ENCODE measurements at regions not wholly inside any gene's neighbourhood (a gene's known extent, or its start where the extent isn't known, plus 50 kb on each side); places are given as distances from the start of the nearest gene placed in this dataset.

DNA sequence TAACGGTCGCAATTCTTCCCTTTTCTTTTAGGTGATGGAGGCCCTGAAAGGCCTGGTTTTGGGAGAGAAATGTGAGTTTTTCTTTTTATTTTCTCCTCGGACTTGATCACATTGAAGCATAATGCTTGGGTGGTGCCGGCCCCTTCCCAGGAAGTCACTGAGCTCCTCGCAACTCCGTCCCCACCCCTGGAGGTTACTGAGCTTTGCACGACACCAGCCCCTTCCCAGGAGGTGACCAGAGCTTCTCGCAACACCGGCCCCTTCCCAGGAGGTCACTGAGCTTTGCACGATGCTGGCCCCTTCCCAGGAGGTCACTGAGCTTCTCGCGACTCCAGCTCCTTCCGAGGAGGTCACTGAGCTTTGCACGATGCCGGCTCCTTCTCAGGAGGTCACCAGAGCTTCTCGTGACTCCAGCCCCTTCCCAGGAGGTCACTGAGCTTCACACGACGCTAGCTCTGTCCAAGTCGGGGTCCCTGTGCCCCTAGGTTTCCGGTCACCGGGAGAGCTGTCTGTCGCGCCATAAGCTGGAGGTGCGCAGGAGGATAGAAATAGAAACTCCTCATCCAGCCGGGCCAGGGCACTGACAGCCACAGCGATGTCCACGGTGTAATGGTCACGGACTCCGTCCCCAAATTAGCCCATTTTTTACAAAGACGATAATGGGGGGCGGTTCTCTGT is 586.4 kb downstream of the BRD1 start:
- no peak overlapping the region for H3K4me3 ChIP-seq (ENCODE audit: low read length)

DNA sequence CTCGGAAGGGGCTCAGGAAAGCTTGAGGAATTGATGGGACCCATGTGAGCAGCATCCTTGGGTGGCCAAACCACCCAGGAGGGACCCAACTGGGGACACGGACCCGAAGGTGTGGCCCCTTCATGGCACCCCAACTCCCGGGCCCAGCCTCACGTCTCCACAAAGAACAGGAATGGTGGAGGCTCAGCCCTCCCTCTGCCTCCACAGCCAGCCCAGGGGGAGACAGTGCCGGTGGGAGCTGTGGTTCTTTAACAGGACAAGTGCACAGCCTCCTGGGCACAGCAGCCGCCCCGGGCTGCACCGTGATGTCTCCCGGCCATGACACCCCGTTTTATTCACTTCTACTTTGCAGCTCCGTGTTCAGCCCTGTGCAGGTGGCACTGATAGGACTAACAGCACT is 587.2 kb downstream of the BRD1 start:
- Histone ChIP-seq H3K27me3 (replicated peaks; ENCODE audit: insufficient read depth, low read length) (peaks cover 42% of the 10 kb centered on the region), H2AFZ (ENCODE audit: low read length) (no peak overlapping the region), H3K4me2 (ENCODE audit: low read depth, low read length) (no peak overlapping the region), H4K20me1 (ENCODE audit: insufficient read depth, low read length) (no peaks in the 10 kb centered on the region), H3K9me2 (replicated peaks; ENCODE audit: insufficient read depth, low read length) (no peaks in the 10 kb centered on the region), H3K9me3 (replicated peaks; ENCODE audit: insufficient read depth, low read length) (no peaks in the 10 kb centered on the region), H3K4me1 (ENCODE audit: low read length) (no peaks in the 10 kb centered on the region), H3K9ac (ENCODE audit: low read length) (no peak overlapping the region), H3F3A (ENCODE audit: insufficient read depth, low read length) (no peaks in the 10 kb centered on the region), H3K79me2 (ENCODE audit: low read length) (no peaks in the 10 kb centered on the region), H3K27ac (ENCODE audit: low read length) (no peak overlapping the region), H3K4me3 (ENCODE audit: low read length) (no peak overlapping the region), H3K36me3 (replicated peaks; ENCODE audit: insufficient read depth, low read length) (no peaks in the 10 kb centered on the region)
- TF ChIP-seq, protein P1, sequence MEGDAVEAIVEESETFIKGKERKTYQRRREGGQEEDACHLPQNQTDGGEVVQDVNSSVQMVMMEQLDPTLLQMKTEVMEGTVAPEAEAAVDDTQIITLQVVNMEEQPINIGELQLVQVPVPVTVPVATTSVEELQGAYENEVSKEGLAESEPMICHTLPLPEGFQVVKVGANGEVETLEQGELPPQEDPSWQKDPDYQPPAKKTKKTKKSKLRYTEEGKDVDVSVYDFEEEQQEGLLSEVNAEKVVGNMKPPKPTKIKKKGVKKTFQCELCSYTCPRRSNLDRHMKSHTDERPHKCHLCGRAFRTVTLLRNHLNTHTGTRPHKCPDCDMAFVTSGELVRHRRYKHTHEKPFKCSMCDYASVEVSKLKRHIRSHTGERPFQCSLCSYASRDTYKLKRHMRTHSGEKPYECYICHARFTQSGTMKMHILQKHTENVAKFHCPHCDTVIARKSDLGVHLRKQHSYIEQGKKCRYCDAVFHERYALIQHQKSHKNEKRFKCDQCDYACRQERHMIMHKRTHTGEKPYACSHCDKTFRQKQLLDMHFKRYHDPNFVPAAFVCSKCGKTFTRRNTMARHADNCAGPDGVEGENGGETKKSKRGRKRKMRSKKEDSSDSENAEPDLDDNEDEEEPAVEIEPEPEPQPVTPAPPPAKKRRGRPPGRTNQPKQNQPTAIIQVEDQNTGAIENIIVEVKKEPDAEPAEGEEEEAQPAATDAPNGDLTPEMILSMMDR (IDR thresholded peaks at IDR 0.05; ENCODE audit: low read length): no peak
- TF ChIP-seq EZH2phosphoT487 (IDR thresholded peaks at IDR 0.05; ENCODE audit: low read length) (no peak), EZH2 (optimal IDR thresholded peaks at IDR 0.05; ENCODE audit: low read depth, low read length) (no peak)
- no peak for DNase-seq

More for the DNA sequence above, 586.4 kb downstream of the BRD1 start:
- no peak overlapping the region for H3K27ac ChIP-seq (ENCODE audit: low read length)
- no peaks in the 10 kb centered on the region for H3K9me3 ChIP-seq (replicated peaks; ENCODE audit: insufficient read depth, low read length)
- no peak overlapping the region for H3K4me2 ChIP-seq (ENCODE audit: low read depth, low read length)
- no peaks in the 10 kb centered on the region for H3F3A ChIP-seq (ENCODE audit: insufficient read depth, low read length)
- no peaks in the 10 kb centered on the region for H3K9me2 ChIP-seq (replicated peaks; ENCODE audit: insufficient read depth, low read length)
- no peaks in the 10 kb centered on the region for H3K79me2 ChIP-seq (ENCODE audit: low read length)
- no peak overlapping the region for H3K9ac ChIP-seq (ENCODE audit: low read length)
- peaks cover 45% of the 10 kb centered on the region for H3K27me3 ChIP-seq (replicated peaks; ENCODE audit: insufficient read depth, low read length)
- TF ChIP-seq EZH2phosphoT487 (IDR thresholded peaks at IDR 0.05; ENCODE audit: low read length): no peak
- H3K4me1 ChIP-seq (ENCODE audit: low read length): no peaks in the 10 kb centered on the region
- no peaks in the 10 kb centered on the region for H3K36me3 ChIP-seq (replicated peaks; ENCODE audit: insufficient read depth, low read length)
- no peaks in the 10 kb centered on the region for H4K20me1 ChIP-seq (ENCODE audit: insufficient read depth, low read length)
- no peak for DNase-seq
- H2AFZ ChIP-seq (ENCODE audit: low read length): no peak overlapping the region

DNA sequence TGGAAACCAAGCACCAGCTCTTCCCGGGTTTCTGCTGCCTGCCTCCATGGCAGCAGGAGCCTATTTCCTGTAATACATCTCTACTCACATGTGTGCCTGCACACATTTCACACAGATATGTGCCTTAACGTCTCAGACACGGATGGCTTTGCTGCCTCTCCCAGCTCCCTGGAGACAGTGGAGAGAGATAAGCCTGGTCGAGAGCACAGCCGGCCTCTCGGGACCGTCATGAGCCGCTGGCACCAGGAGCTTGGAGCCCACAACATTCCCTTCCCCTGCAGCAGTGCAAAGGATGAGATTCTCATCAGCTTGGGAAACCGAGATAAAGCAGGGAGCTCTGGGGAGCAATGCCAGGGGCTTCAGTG is 587.7 kb downstream of the BRD1 start:
- TF ChIP-seq EZH2phosphoT487 (IDR thresholded peaks at IDR 0.05; ENCODE audit: low read length) (no peak), EZH2 (optimal IDR thresholded peaks at IDR 0.05; ENCODE audit: low read depth, low read length) (no peak)
- TF ChIP-seq, protein P1 (IDR thresholded peaks at IDR 0.05; ENCODE audit: low read length): no peak
- H3K27me3 ChIP-seq (replicated peaks; ENCODE audit: insufficient read depth, low read length): peaks cover 45% of the 10 kb centered on the region
- no peaks in the 10 kb centered on the region for H4K20me1 ChIP-seq (ENCODE audit: insufficient read depth, low read length)
- H3K9ac ChIP-seq (ENCODE audit: low read length): no peak overlapping the region
- H3K4me1 ChIP-seq (ENCODE audit: low read length): no peaks in the 10 kb centered on the region
- H3K79me2 ChIP-seq (ENCODE audit: low read length): no peaks in the 10 kb centered on the region
- H3K4me2 ChIP-seq (ENCODE audit: low read depth, low read length): no peak overlapping the region
- no peaks in the 10 kb centered on the region for H3F3A ChIP-seq (ENCODE audit: insufficient read depth, low read length)
- no peak overlapping the region for H2AFZ ChIP-seq (ENCODE audit: low read length)
- no peaks in the 10 kb centered on the region for H3K9me2 ChIP-seq (replicated peaks; ENCODE audit: insufficient read depth, low read length)
- DNase-seq: no peak
- H3K9me3 ChIP-seq (replicated peaks; ENCODE audit: insufficient read depth, low read length): no peaks in the 10 kb centered on the region
- H3K36me3 ChIP-seq (replicated peaks; ENCODE audit: insufficient read depth, low read length): no peaks in the 10 kb centered on the region
- no peak overlapping the region for H3K27ac ChIP-seq (ENCODE audit: low read length)
- no peak overlapping the region for H3K4me3 ChIP-seq (ENCODE audit: low read length)

DNA sequence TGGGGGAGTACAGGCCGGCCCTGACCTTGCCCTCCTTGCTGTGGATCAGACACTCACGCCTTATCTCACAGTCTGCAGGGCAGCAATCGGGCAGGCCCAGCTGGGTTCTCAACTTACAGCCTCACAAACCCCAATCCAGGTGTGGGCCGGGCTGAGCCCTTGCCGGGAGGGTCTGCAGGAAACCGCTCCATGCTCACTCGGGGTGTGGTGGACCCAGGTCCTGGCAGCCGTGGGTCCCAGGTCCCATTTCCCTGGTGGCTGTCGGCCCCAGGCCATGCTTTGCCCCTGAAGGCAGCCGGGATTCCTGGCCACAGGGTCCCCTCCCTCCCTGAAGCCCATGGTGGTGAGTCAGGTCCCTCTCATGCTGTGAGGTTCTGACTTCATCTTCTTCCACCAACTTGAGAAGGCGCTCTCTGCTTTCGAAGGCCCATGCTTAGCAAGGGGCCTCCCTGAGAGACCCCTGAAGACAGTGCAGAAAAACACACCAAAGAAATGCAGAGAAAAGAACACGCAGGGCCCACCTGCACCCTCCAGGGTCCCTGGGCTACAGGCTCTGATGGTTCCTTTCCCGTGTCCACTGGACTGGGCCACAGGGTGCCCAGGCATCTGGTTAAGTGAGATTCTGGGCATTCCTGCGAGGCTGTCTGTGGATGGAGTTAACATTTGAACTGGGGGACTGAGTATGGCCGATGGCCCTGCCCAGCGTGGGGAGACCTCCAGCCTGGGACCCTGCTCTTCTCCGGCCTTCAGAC is 588.2 kb downstream of the BRD1 start:
- Histone ChIP-seq H3K4me3 (ENCODE audit: low read length) (no peak overlapping the region), H4K20me1 (ENCODE audit: insufficient read depth, low read length) (no peaks in the 10 kb centered on the region), H3K9ac (ENCODE audit: low read length) (no peak overlapping the region), H3K79me2 (ENCODE audit: low read length) (no peaks in the 10 kb centered on the region), H2AFZ (ENCODE audit: low read length) (no peak overlapping the region), H3F3A (ENCODE audit: insufficient read depth, low read length) (no peaks in the 10 kb centered on the region), H3K36me3 (replicated peaks; ENCODE audit: insufficient read depth, low read length) (no peaks in the 10 kb centered on the region), H3K27me3 (replicated peaks; ENCODE audit: insufficient read depth, low read length) (peaks cover 51% of the 10 kb centered on the region), H3K9me2 (replicated peaks; ENCODE audit: insufficient read depth, low read length) (no peaks in the 10 kb centered on the region), H3K9me3 (replicated peaks; ENCODE audit: insufficient read depth, low read length) (no peaks in the 10 kb centered on the region), H3K4me1 (ENCODE audit: low read length) (no peaks in the 10 kb centered on the region), H3K4me2 (ENCODE audit: low read depth, low read length) (no peak overlapping the region), H3K27ac (ENCODE audit: low read length) (no peak overlapping the region)
- TF ChIP-seq, protein P1 (IDR thresholded peaks at IDR 0.05; ENCODE audit: low read length): no peak
- TF ChIP-seq EZH2phosphoT487 (IDR thresholded peaks at IDR 0.05; ENCODE audit: low read length) (no peak), EZH2 (optimal IDR thresholded peaks at IDR 0.05; ENCODE audit: low read depth, low read length) (no peak)
- DNase-seq: no peak

All from MM.1S (cell line).